ENCODE measurements at regions not wholly inside any gene's neighbourhood (a gene's known extent, or its start where the extent isn't known, plus 50 kb on each side); places are given as distances from the start of the nearest gene placed in this dataset.

DNA sequence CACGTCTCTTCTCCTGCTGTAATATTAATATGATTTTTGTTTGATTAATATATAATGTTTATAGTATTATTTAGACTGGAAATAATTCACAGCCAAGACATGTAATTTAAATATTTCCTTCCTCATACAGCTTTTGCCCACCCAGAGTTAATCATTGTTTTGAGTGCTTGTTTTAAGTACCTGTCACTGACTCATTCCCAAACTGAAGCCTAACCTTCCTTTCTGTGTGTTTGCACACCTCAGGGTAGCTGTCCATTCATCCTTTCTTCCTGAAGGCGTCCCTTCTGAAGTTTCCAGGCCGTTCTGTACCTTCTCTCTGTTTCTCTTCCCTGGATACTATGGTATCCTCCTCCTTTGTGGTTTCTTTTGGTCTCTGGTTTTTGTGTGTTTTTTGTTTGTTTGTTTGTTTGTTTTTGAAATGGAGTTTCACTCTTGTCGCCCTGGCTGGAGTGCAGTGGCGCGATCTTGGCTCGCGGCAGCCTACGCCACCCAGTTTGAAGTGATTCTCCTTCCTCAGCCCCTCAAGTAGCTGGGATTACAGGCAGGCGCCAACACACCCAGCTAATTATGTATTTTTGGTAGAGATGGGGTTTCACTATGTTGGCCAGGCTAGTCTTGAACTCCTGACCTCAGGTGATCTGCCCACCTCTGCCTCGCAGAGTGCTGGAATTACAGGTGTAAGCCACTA is 312.4 kb downstream of the DOCK8 start:
- TF ChIP-seq YY1 (IDR thresholded peaks at IDR 0.05; ENCODE audit: insufficient read depth, insufficient read length): no peak
- TF ChIP-seq SUZ12 (IDR thresholded peaks at IDR 0.05; ENCODE audit: extremely low read depth, insufficient read depth, insufficient read length): no peak
- no peak for TF ChIP-seq ZNF274 (IDR thresholded peaks at IDR 0.05; ENCODE audit: low read depth, low read length)

All from NT2/D1 (cell line).